ENCODE measurements at regions not wholly inside any gene's neighbourhood (a gene's known extent, or its start where the extent isn't known, plus 50 kb on each side); places are given as distances from the start of the nearest gene placed in this dataset.
A peak's percentile ranks its signal among the peaks of the same experiment; 100 is the strongest.
"Not testable (repeated sequence)": the region's sequence is repeated elsewhere in the genome, so short reads cannot be mapped to it uniquely, and the experiment has no call there.

DNA sequence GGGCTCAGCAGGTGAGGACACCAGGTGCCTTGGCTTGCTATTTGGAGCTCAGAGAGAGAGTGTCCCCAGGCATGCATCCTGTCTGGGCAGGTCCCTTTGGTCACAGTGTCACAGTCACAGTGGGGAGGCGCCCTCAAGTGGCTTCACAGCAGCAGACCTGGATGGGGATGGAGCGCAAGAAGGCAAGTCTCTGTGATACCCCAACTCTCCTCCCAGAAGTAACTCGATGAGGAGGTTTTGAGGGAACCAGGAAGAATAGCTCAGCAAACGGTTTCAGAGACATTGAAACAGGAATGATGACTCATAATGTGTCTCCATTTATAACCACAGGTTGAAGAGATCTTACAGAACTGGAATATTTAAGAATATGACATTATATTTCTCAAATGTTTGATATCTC lies 66.5 kb upstream of the SH3GL3 start:
- peak in 3 of 4 donors; percentile 87 to 90 (median 89) for ATAC-seq
- H3K9me3 ChIP-seq, result no peaks in the 10 kb centered on the region
- TF ChIP-seq, protein P1, sequence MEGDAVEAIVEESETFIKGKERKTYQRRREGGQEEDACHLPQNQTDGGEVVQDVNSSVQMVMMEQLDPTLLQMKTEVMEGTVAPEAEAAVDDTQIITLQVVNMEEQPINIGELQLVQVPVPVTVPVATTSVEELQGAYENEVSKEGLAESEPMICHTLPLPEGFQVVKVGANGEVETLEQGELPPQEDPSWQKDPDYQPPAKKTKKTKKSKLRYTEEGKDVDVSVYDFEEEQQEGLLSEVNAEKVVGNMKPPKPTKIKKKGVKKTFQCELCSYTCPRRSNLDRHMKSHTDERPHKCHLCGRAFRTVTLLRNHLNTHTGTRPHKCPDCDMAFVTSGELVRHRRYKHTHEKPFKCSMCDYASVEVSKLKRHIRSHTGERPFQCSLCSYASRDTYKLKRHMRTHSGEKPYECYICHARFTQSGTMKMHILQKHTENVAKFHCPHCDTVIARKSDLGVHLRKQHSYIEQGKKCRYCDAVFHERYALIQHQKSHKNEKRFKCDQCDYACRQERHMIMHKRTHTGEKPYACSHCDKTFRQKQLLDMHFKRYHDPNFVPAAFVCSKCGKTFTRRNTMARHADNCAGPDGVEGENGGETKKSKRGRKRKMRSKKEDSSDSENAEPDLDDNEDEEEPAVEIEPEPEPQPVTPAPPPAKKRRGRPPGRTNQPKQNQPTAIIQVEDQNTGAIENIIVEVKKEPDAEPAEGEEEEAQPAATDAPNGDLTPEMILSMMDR (IDR thresholded peaks at IDR 0.05), result peak in 3 of 4 donors; percentile 10 to 18 (median 13)
- H3K4me3 ChIP-seq, result no peak overlapping the region
- no peaks in the 10 kb centered on the region for H3K4me1 ChIP-seq
- intact Hi-C loops (cut with DNase I), result no loop called here
- H3K36me3 ChIP-seq, result no peaks in the 10 kb centered on the region
- WGBS, 2 donors, result 14 to 15% methylated on average over 4 of the region's 4 CpGs
- H3K27me3 ChIP-seq, result peaks cover 0 to 7% (median 0%) of the 10 kb centered on the region in 4 donors
- no peak overlapping the region for H3K27ac ChIP-seq
- peak in 5 of 6 donors; percentile 27 to 74 (median 39) for DNase-seq
- no peak for FAIRE-seq

DNA sequence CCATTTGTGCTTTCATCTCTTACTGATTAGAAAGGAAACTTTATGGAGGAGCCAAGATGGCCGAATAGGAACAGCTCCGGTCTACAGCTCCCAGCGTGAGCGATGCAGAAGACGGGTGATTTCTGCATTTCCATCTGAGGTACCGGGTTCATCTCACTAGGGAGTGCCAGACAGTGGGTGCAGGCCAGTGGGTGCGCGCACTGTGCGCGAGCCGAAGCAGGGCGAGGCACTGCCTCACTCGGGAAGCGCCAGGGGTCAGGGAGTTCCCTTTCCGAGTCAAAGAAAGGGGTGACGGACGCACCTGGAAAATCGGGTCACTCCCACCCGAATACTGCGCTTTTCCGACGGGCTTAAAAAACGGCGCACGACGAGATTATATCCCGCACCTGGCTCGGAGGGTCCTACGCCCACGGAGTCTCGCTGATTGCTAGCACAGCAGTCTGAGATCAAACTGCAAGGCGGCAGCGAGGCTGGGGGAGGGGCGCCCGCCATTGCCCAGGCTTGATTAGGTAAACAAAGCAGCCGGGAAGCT lies 63.5 kb upstream of the SH3GL3 start:
- 72 to 84% methylated on average over 26 to 31 of the region's 36 CpGs for WGBS, 2 donors
- ATAC-seq; H3K27ac ChIP-seq; H3K9me3 ChIP-seq; H3K4me1 ChIP-seq; intact Hi-C loops (cut with DNase I); FAIRE-seq; H3K4me3 ChIP-seq; DNase-seq; H3K27me3 ChIP-seq; H3K36me3 ChIP-seq: not testable (repeated sequence)

DNA sequence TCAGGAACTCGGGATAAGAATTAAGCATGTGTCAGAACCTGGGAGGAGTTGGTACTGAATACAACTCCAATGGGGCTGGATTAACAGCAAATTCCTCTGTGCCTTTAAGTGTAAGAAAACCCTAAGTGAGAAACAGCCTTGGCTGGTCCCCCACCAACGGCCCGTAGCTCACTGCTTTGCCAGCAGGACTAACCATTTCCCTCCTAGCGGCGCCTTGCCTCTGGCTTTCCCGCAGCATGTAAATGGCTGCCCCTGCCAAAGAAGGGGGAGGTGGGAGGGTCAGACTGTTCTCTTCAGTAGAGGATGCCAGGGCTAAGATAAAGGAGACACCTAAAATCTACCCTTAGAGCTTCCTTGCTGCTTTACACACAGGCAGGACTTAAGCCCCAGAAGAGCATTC lies 51.0 kb upstream of the SH3GL3 start:
- DNase-seq (no peak), FAIRE-seq (no peak), ATAC-seq (no peak)
- Histone ChIP-seq H3K27me3 (no peaks in the 10 kb centered on the region), H3K27ac (no peak overlapping the region), H3K36me3 (no peaks in the 10 kb centered on the region), H3K9me3 (no peaks in the 10 kb centered on the region), H3K4me3 (no peak overlapping the region), H3K4me1 (no peaks in the 10 kb centered on the region)
- 16 to 20% methylated on average over 6 of the region's 6 CpGs for WGBS, 2 donors
- TF ChIP-seq, protein P1 (IDR thresholded peaks at IDR 0.05), result no peak
- intact Hi-C loops (cut with DNase I), result no loop called here
